GM03348 (cell line): ENCODE measurements at regions not wholly inside any gene's neighbourhood (a gene's known extent, or its start where the extent isn't known, plus 50 kb on each side); places are given as distances from the start of the nearest gene placed in this dataset.
A peak's percentile ranks its signal among the peaks of the same experiment; 100 is the strongest.

ENCODE experiments used
- DNase-seq: peaks from one replicate; pipeline ENCODE4 v3.0.0; 2012; ENCODE audit warnings: low spot score

GRCh38 chr17:12438813-12439586 lies 226.7 kb upstream of the MYOCD start:
- DNase-seq: no peak

DNA sequence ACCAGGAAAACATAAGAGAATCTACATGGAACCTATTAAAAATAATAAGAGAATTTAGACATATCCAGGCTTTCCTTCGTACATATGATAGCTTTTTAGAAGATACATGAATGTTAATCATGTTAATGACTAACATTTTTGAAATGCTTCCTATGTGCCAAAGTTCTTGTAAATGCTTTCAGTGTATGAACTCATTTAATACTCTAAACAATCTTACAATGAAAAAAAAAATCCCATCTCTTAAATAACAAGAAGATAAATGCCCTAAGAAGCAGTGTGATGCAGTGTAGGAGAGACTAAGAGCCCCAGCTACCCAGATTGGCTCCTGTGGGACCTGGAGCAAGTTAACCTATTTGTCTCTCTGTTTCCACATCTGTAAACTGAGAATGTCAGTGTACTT lies 220.4 kb upstream of the MYOCD start:
- no peak for DNase-seq

GRCh38 chr17:12457493-12457892 lies 208.2 kb upstream of the MYOCD start:
- peak; percentile 36 for DNase-seq

DNA sequence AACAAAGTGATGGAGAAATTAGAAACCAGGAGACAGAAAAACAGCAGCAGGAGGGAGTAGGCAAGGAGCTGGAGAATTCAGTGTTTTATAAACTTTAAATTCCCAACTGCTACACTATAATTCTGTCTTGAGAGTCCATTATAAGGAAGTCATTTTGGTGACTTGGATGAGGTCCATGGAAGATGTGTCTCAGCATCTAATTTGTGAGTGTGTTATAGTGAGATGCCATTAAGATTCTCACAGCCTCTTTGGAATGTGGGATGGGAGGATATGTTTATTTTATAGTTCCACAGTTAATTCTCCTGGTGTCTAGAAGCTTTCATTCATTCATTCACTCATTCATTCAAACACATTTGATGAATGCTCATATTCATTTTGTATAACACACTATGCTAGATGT lies 206.0 kb upstream of the MYOCD start:
- DNase-seq: no peak

DNA sequence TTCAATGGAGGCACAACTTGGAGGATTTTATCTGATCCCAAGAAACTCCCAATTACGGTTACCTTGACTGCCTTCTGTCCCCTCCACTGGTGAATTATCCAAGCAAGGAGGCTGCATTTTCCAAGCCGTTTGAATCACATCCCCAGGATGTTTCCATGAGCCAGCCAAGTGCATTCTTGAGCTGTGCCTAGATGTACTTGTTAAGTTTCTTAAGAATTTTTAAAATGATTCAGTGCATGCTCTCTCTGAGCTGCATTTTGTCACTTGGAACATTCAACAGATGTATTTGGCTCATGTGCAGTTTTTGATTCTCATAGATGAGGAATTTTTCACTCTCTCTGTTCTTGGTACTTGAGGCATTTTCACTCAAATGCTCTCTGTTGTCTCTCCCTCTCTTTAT lies 202.6 kb upstream of the MYOCD start:
- peak; percentile 33 for DNase-seq

DNA sequence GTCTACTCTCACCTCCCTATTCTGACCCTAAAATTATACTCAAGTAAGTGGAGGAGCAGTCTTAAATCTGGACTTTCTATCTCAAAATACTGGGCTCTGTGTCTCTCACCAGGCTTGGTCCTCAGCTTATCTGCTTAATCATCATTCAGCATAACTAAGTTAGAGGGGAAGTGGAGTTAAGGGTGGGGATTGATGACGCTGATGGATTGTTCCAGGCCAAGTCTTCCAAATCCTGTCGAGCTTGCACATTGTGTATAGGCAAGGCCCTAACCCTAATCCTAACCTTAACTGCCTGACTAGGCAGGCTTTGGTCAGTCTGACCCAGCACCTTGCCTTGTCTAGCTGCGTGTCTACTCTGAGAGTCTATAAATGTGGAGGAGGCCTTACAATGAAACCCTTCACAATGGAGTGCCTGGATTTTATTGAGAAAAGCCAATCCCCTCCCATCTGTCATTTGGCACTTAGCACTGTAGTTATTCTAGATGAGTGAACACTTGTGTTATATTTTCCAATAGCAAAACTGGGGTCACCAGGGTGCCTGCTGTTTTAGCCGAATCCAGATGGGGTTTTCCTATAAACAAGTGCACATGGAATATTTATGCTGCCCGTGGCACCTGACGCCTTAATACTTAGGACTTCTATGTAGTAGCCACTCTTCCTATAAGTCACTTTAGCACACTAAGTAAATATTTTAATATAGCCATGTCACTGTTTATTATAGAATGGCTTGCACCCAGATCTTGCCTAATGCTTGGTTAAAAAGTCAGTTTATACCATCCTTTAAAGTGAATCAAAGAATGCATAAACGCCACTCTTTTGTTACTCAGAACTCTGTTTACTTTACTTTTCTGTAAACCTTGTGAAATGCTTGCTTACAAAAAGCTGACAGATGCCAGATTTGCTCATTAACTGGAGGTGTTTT lies 193.2 kb upstream of the MYOCD start:
- no peak for DNase-seq

DNA sequence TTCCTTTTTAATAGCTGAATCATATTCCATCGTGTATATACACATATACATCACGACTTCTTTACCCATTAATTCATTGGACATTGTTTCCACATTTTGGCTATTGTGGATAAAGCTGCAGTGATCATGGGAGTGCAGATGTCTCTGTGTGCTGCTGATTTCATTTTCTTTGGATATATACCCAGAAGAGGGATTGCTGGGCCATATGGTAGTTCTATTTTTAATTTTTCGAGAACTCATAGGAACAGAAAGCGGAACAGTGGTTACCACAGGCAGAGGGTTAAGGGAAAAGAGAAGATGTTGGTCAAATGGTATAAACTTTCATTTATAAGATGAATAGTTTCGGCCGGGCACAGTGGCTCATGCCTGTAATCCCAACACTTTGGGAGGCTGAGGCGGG lies 187.4 kb upstream of the MYOCD start:
- DNase-seq: no peak

DNA sequence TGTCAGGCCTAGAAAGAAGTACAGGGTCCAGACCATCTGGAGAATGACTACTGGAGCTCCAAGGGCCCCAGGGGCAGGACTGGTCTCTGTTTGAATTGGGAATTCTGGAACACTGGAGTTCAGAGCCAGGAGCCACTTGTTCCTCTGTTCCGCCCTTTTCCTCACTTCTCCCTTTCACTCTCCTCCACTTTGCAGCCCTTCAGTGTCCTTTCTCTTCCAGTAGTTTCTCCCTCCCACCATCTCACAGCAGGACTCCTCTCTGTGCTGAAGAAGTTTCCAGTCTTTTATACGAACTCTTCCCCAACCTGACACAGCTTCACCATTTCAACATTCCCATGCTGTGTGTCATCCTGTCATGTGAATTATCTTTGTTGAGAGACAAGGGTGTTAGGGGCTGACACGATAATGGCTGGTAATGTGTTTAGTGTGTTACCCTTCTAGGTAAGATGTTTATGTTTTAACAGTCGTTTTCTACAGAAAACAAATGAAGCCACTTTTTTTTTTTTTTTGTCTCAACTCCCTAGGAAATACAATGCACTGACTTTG lies 180.3 kb upstream of the MYOCD start:
- DNase-seq: no peak

- DNase-seq: no peak
Measured at GRCh38 chr17:12489325-12489724, 176.4 kb upstream of the MYOCD start.

DNA sequence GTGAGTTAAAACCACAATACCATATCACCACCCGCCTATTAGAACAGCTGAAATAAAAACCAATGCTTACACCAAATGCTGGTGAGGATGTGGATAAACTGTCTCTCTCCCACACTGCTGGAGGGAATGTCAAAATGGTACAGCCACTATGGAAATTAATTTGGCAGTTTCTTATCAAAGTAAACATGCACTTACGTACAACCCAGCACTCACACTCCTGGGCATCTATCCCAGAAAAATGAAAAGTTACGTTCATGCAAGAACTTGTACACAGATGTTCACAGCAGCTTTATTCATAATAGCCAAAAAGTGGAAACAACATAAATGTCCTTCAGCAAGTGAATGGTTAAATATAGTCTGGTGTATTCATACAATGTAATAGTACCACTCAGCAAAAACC lies 173.2 kb upstream of the MYOCD start:
- DNase-seq: no peak

GRCh38 chr17:12505866-12506265 lies 159.8 kb upstream of the MYOCD start:
- DNase-seq: no peak

DNA sequence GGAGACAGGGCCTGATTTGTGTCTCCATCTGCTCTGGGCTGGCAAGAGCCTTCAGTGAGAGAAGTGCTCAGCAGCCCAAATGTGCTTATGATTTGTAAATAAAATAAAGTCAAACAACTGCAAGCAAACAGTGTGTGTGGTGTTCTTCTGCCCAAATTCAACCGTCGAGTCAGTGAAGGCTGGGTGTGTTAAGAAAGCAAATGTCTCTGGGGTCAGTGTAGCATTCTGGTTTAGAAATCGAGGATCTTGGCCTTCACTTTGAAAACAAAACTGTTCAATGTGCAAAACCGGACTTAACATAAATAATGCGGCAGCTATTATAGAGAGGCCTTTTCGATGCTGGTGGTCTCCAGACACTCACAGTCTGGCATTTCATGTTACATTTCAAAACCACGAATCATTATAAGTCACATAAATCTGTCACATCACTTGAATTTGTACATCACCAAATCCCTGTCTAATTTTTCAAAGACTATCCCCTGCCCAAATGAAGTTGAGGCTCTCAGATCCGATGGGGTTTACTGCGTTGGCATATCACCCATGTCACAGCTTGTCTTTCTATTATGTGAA lies 158.6 kb upstream of the MYOCD start:
- DNase-seq: no peak

- DNase-seq: no peak
Measured at GRCh38 chr17:12509801-12510200, 155.9 kb upstream of the MYOCD start.

DNA sequence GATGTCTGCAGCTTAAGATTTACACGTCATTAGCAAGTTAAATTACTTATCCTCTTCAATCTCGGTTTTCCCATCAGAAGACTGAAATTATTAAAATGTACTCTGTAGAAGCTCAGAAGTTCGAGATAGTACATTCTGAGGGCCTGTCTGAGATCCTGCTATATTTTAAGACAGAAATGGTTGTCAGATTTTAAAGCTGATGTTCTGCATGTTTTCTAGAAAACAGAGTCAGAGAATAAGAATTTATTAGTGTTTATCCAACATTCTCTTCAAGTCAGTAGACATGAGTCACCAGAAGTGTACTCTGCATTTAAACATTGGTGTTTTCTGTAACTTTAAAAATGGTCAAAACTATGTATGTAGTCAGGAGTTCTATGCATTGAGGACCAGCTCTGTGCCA lies 155.2 kb upstream of the MYOCD start:
- peak; percentile 23 for DNase-seq

DNA sequence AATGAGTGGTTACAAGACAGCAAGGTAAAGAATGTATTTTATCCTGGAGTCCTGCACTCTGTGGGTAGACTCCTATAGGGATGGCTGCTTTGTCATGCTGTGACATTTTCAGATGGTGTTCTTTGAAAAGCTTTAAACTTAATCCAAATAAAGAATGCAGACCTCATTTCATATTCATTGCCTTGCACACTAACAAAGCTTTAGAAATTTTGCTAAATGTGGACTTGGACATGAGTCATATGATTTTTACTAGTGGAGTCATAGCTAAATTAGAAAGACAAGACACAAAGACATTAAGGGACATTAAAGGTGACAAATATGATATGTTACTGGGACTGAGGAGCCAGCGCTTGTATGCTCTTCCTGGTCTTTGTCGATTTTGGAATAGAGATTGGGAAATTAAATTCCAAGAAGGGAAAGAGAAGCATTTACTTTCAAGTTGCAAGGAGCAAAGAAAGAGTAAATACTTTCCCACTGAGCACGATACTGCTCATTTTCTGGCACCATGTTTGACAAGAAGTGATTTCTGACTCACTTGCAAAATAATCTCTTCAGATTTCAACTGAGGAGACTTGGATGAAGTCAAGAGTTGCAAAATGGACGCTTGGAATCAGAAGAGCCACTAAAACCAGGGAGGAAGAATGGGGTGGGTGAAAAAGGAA lies 152.9 kb upstream of the MYOCD start:
- peak; percentile 12 for DNase-seq

GRCh38 chr17:12514596-12514995 lies 151.1 kb upstream of the MYOCD start:
- no peak for DNase-seq

DNA sequence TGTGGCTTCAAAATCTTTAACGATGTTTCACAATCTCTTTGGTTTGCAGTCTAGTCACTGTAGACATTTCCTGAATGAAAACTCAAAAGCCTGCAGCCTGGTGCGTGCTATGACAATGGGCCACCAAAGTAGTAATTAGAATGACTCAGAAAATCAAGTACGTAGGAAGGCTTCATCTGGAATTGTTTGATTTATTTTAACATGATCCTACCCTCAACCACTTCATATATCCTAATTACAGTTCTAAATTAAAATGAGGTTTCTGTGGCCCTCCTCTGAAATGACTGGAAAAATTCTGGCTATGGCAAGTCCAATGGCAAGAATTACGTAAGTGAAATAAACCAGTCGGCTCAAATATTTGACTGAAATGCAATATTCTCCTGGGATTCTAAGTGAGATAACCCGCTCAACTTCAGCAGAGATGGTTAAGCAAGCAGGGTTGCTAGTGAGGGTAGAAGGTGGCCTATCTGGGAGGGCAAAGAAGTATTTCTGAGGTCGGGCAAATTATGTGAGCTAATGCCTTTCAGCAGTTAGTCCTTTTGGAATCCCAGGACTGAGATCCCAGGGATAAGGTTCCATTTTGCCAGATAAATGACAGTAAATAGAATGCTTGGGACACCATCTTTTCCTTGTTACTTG lies 145.6 kb upstream of the MYOCD start:
- DNase-seq: no peak

DNA sequence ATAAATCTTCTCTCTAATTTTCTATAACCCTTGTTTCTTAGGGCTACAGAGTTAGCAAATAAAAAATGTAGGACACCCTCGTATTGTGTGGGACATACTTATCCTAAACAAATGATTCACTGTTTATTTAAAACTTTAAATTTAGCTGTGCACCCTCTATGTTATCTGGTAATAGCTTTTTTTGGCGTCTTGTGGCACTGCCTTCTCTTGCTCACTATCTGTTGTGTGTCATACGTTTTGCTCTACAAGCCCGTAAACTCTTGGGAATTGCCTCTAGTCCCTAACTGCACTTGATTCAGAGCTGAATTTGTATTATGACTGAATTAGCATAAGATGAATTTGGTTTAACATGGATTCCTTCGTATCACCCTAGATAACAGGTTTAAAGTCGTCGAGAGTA lies 144.3 kb upstream of the MYOCD start:
- no peak for DNase-seq

GRCh38 chr17:12522336-12522735 lies 143.4 kb upstream of the MYOCD start:
- DNase-seq: no peak

- peak; percentile 69 for DNase-seq
Measured at GRCh38 chr17:12522743-12523183, 142.9 kb upstream of the MYOCD start.

- DNase-seq: no peak
Measured at GRCh38 chr17:12523244-12523643, 142.4 kb upstream of the MYOCD start.

- DNase-seq: no peak
Measured at GRCh38 chr17:12528036-12528435, 137.7 kb upstream of the MYOCD start.
